SK-N-SH (cell line): ENCODE measurements at regions not wholly inside any gene's neighbourhood (a gene's known extent, or its start where the extent isn't known, plus 50 kb on each side); places are given as distances from the start of the nearest gene placed in this dataset.

Experiments
- CTCF ChIA-PET: fragments of 300-600, 350-600 bp; formaldehyde crosslinking; extraction: SDS; loops from one replicate; lab custom pipeline; 2021; lab: Yijun Ruan, JAX
- POLR2A ChIA-PET: fragments of 350-600 bp; sonication (Branson Sonifier 250); formaldehyde crosslinking; extraction: SDS; loops from one replicate; lab custom pipeline; 2020; ENCODE audit warnings: antibody characterized with exemption, inconsistent platforms; lab: Yijun Ruan, JAX
- DNase-seq: peaks from one replicate; pipeline ENCODE4 v3.0.0; 2012
- H2AFZ ChIP-seq: fragments of 200-600 bp; sonication (generic); 2 replicates; pipeline ENCODE4 v1.8.1; 2016; ENCODE audit warnings: antibody characterized with exemption, mild to moderate bottlenecking, low read depth
- H3F3A ChIP-seq: fragments of 200-600 bp; sonication (generic); replicated peaks from 2 replicates; pipeline ENCODE3; 2016; ENCODE audit warnings: antibody characterized with exemption, mild to moderate bottlenecking; ENCODE audit not compliant: insufficient read depth
- H3K27ac ChIP-seq, 2 experiments: fragments of 200-500 bp in 1 of 2; fragments of 200-600 bp in 1 of 2; sonication (Bioruptor generic) in 1 of 2; sonication (generic), shearing (Covaris generic) in 1 of 2; 2 replicates each; pipeline versions ENCODE4 v1.5.1 to v1.6.1; 2014 to 2016; ENCODE audit warnings: low read depth in 2 of 2, inconsistent platforms in 1 of 2, low read length in 1 of 2, mild to moderate bottlenecking in 1 of 2, mixed read lengths in 1 of 2
- H3K27me3 ChIP-seq: fragments of 200-600 bp; sonication (generic), shearing (Covaris generic); 2 replicates; pipeline ENCODE4 v1.6.1; 2016; ENCODE audit warnings: mixed run types; ENCODE audit not compliant: insufficient read depth
- H3K36me3 ChIP-seq, 2 experiments: fragments of 200-500 bp in 1 of 2; fragments of 200-600 bp in 1 of 2; sonication (Bioruptor generic) in 1 of 2; sonication (generic) in 1 of 2; replicated peaks in 1 of 2; 2 replicates each; pipeline versions ENCODE3 to v1.5.1; 2014 to 2016; ENCODE audit warnings: low read length in 1 of 2, mild to moderate bottlenecking in 1 of 2; ENCODE audit not compliant: insufficient read depth in 2 of 2, control insufficient read depth in 1 of 2
- H3K4me1 ChIP-seq, 2 experiments: fragments of 200-500 bp in 1 of 2; fragments of 200-600 bp in 1 of 2; sonication (Bioruptor generic) in 1 of 2; sonication (generic), shearing (Covaris generic) in 1 of 2; 2 replicates each; pipeline versions ENCODE4 v1.5.1 to v1.6.1; 2014 to 2016; ENCODE audit warnings: low read depth in 1 of 2, low read length in 1 of 2, mixed run types in 1 of 2; ENCODE audit not compliant: insufficient read depth in 2 of 2, control insufficient read depth in 1 of 2
- H3K4me2 ChIP-seq: fragments of 200-600 bp; sonication (generic), shearing (Covaris generic); 2 replicates; pipeline ENCODE4 v1.6.1; 2017; ENCODE audit warnings: mixed run types
- H3K4me3 ChIP-seq, 2 experiments: fragments of 200-500 bp in 1 of 2; fragments of 200-600 bp in 1 of 2; sonication (Bioruptor generic) in 1 of 2; sonication (generic), shearing (Covaris generic) in 1 of 2; 2 replicates each; pipeline versions ENCODE4 v1.5.1 to v1.8.1; 2014 to 2016; ENCODE audit warnings: low read depth in 2 of 2, inconsistent platforms in 1 of 2, low read length in 1 of 2, mild to moderate bottlenecking in 1 of 2, mixed read lengths in 1 of 2, moderate library complexity in 1 of 2
- H3K79me2 ChIP-seq: fragments of 200-600 bp; sonication (generic); 2 replicates; pipeline ENCODE4 v1.8.1; 2017; ENCODE audit warnings: mild to moderate bottlenecking; ENCODE audit not compliant: insufficient read depth
- H3K9ac ChIP-seq: fragments of 200-600 bp; sonication (generic); 2 replicates; pipeline ENCODE4 v1.6.1; 2017; ENCODE audit warnings: mixed run types
- H3K9me2 ChIP-seq: fragments of 200-600 bp; sonication (generic); 2 replicates; pipeline ENCODE4 v1.6.1; 2017; ENCODE audit warnings: mixed run types
- H3K9me3 ChIP-seq: fragments of 200-600 bp; sonication (generic); 2 replicates; pipeline ENCODE4 v1.6.1; 2017; ENCODE audit warnings: mixed run types, mild to moderate bottlenecking, moderate library complexity
- H4K20me1 ChIP-seq: fragments of 200-600 bp; sonication (generic); 2 replicates; pipeline ENCODE4 v1.6.1; 2017; ENCODE audit warnings: mild to moderate bottlenecking, mixed run types; ENCODE audit not compliant: insufficient read depth
- CHD2 ChIP-seq: fragments of 150-350 bp; IDR thresholded peaks from 2 replicates; pipeline ENCODE4 v1.6.1; 2018; ENCODE audit warnings: low read length; ENCODE audit not compliant: partially characterized antibody
- EZH2phosphoT487 ChIP-seq: fragments of 200-600 bp; sonication (generic); IDR thresholded peaks from 2 replicates; pipeline ENCODE4 v1.6.1; 2017; ENCODE audit warnings: low read depth, mixed run types, mild to moderate bottlenecking, antibody characterized with exemption, moderate library complexity, borderline replicate concordance
- FOXM1 ChIP-seq: IDR thresholded peaks from 2 replicates; pipeline ENCODE4 v1.4.0; 2012; ENCODE audit warnings: low read depth, mild to moderate bottlenecking
- IRF3 ChIP-seq: fragments of 150-350 bp; IDR thresholded peaks from 2 replicates; pipeline ENCODE4 v1.6.1; 2016; ENCODE audit warnings: mild to moderate bottlenecking, low read depth, low read length
- JUND ChIP-seq: IDR thresholded peaks from 2 replicates; pipeline ENCODE4 v1.4.0; 2012
- MEF2A ChIP-seq: IDR thresholded peaks from 2 replicates; pipeline ENCODE4 v1.4.0; 2012; ENCODE audit warnings: low read depth, borderline replicate concordance
- NRF1 ChIP-seq: IDR thresholded peaks from 2 replicates; pipeline ENCODE4 v1.6.1; 2012; ENCODE audit warnings: low read depth, mild to moderate bottlenecking, low read length
- TEAD4 ChIP-seq: IDR thresholded peaks from 2 replicates; pipeline ENCODE4 v1.4.0; 2012; ENCODE audit warnings: mild to moderate bottlenecking, borderline replicate concordance; ENCODE audit not compliant: insufficient read depth
- WGBS: methylation state at CpG from one replicate; pipeline ENCODE4 v1.1.6; 2017; ENCODE audit warnings: low lambda C conversion rate; 5-methylcytosine and 5-hydroxymethylcytosine counted together

GRCh38 chr6:138688580-138688979, 85.0 kb upstream of the CCDC28A start:
- Histone ChIP-seq H2AFZ (no peak overlapping the region), H3K27ac (no peak overlapping the region), H3K4me3 (no peak overlapping the region), H3F3A (peaks cover 3% of the 10 kb centered on the region), H3K9ac (no peak overlapping the region), H3K79me2 (no peaks in the 10 kb centered on the region), H3K9me2 (no peaks in the 10 kb centered on the region), H4K20me1 (no peaks in the 10 kb centered on the region), H3K4me1 (no peaks in the 10 kb centered on the region; a peak in 1 of 4 replicates)
- CTCF ChIA-PET = no interaction called here
- no peak for DNase-seq
- 12% methylated on average over 4 of the region's 4 CpGs for WGBS
- TF ChIP-seq EZH2phosphoT487 (no peak), IRF3 (no peak), NRF1 (no peak)
- TF ChIP-seq, all 33 proteins: peak for 0
- POLR2A ChIA-PET = no interaction called here
- peaks cover 15% of the 10 kb centered on the region for H3K27me3 ChIP-seq
- H3K9me3 ChIP-seq = no peaks in the 10 kb centered on the region
- H3K36me3 ChIP-seq = no peaks in the 10 kb centered on the region
- H3K4me2 ChIP-seq = no peak overlapping the region

GRCh38 chr6:138689849-138690248, 83.7 kb upstream of the CCDC28A start:
- Histone ChIP-seq H3F3A (peaks cover 3% of the 10 kb centered on the region), H2AFZ (no peak overlapping the region), H3K4me3 (no peak overlapping the region), H3K79me2 (no peaks in the 10 kb centered on the region), H3K4me2 (no peak overlapping the region), H3K9ac (no peak overlapping the region), H3K36me3 (no peaks in the 10 kb centered on the region), H4K20me1 (no peaks in the 10 kb centered on the region), H3K9me2 (no peaks in the 10 kb centered on the region), H3K27me3 (peaks cover 25% of the 10 kb centered on the region), H3K4me1 (no peaks in the 10 kb centered on the region; a peak in 1 of 4 replicates), H3K9me3 (no peaks in the 10 kb centered on the region), H3K27ac (no peak overlapping the region)
- 21% methylated on average over 6 of the region's 6 CpGs for WGBS
- ChIA-PET POLR2A (no interaction called here), CTCF (no interaction called here)
- TF ChIP-seq IRF3 = no peak
- TF ChIP-seq JUND = no peak
- TF ChIP-seq EZH2phosphoT487 = no peak
- no peak for TF ChIP-seq FOXM1
- DNase-seq = no peak

GRCh38 chr6:138690975-138691594, 82.5 kb upstream of the CCDC28A start:
- no peak for DNase-seq
- Histone ChIP-seq H3K27me3 (peaks cover 25% of the 10 kb centered on the region), H3F3A (peaks cover 3% of the 10 kb centered on the region), H3K79me2 (no peaks in the 10 kb centered on the region), H3K9ac (no peak overlapping the region), H3K4me1 (no peaks in the 10 kb centered on the region; a peak in 1 of 4 replicates), H2AFZ (no peak overlapping the region), H4K20me1 (no peaks in the 10 kb centered on the region), H3K4me3 (no peak overlapping the region), H3K4me2 (no peak overlapping the region), H3K9me3 (no peaks in the 10 kb centered on the region), H3K36me3 (no peaks in the 10 kb centered on the region), H3K9me2 (no peaks in the 10 kb centered on the region), H3K27ac (no peak overlapping the region)
- POLR2A ChIA-PET = no interaction called here
- WGBS = 58% methylated on average over 11 of the region's 11 CpGs
- CTCF ChIA-PET = interaction anchor here (0.5 to 1.8 kb wide), 2 partner anchors 8 to 15 kb away, joined by 3 to 5 read pairs; no protein-coding TSS in a partner anchor
- TF ChIP-seq CHD2 = no peak
- TF ChIP-seq MEF2A = no peak
- no peak for TF ChIP-seq TEAD4
